Heart left ventricle (tissue), 13 donors: ENCODE measurements at regions not wholly inside any gene's neighbourhood (a gene's known extent, or its start where the extent isn't known, plus 50 kb on each side); places are given as distances from the start of the nearest gene placed in this dataset.

Experiments
- CTCF ChIP-seq, 12 donors: fragments of 200-600 bp; sonication (generic) in 4 of 12; IDR thresholded peaks; one replicate each; pipeline versions ENCODE4 v1.5.0 to v1.8.0; 2018 to 2022; ENCODE audit warnings: antibody characterized with exemption in 12 of 12, mild to moderate bottlenecking in 5 of 12
- POLR2A ChIP-seq, 2 donors: fragments of 450-650 bp; IDR thresholded peaks; one replicate each; pipeline ENCODE4 v1.6.1; 2017; ENCODE audit warnings: antibody characterized with exemption in 2 of 2, mild to moderate bottlenecking in 2 of 2, moderate library complexity in 2 of 2
- donor health status: ischemic (EF 13 %, LVEDD 7.1; RV severe dilation, severe dysfunction).
- donor health status: DM: no; HTN: yes; CAD: no.
- donor health status: DM: no; HTN: no; CAD: no.
- donor health status: ischemic (EF 25% LVEDD 6.9; RV normal size, moderate dysfunction).
- donor health status: ischemic (EF 25% LVEDD 5.7; RV mildly dilated, moderate dysfunction).
- donor health status: ischemic (EF 35%, LVEDD 5.7; RV mildly dilated, moderate dysfunction).
- donor health status: nonischemic (EF 11% LVEDD 7.7; RV severe dilation, severe dysfunction).
- donor health status: DM: yes; HTN: yes; CAD: no.
- donor health status: PGD.
- donor health status: ischemic (EF 29% LVEDD 5.4; RV normal size, mild dysfunction).
- donor health status: nonischemic (EF 23%, LVEDD 6.1; RV moderate dilation, normal function).

- TF ChIP-seq POLR2A (IDR thresholded peaks at IDR 0.05) (no peak), CTCF (IDR thresholded peaks at IDR 0.05) (no peak)
Observed at GRCh38 chr3:111331306-111331705, 210.7 kb upstream of the CD96 start.
